Tibial nerve (tissue), 3 donors: ENCODE measurements at regions not wholly inside any gene's neighbourhood (a gene's known extent, or its start where the extent isn't known, plus 50 kb on each side); places are given as distances from the start of the nearest gene placed in this dataset.

Experiments
- POLR2A ChIP-seq, 2 donors: fragments of 450-650 bp; IDR thresholded peaks; one replicate each; pipeline ENCODE4 v1.6.1; 2017; ENCODE audit warnings: antibody characterized with exemption in 2 of 2, mild to moderate bottlenecking in 2 of 2, moderate library complexity in 2 of 2
- TF ChIP-seq, protein P1 (sequence below), 5 experiments: fragments of 200-600 bp in 3 of 5; fragments of 450-650 bp in 2 of 5; sonication (generic) in 3 of 5; IDR thresholded peaks; one replicate each; pipeline ENCODE4 v1.5.1; 2016 to 2019; ENCODE audit warnings: antibody characterized with exemption in 5 of 5, mild to moderate bottlenecking in 3 of 5, moderate library complexity in 2 of 5

DNA sequence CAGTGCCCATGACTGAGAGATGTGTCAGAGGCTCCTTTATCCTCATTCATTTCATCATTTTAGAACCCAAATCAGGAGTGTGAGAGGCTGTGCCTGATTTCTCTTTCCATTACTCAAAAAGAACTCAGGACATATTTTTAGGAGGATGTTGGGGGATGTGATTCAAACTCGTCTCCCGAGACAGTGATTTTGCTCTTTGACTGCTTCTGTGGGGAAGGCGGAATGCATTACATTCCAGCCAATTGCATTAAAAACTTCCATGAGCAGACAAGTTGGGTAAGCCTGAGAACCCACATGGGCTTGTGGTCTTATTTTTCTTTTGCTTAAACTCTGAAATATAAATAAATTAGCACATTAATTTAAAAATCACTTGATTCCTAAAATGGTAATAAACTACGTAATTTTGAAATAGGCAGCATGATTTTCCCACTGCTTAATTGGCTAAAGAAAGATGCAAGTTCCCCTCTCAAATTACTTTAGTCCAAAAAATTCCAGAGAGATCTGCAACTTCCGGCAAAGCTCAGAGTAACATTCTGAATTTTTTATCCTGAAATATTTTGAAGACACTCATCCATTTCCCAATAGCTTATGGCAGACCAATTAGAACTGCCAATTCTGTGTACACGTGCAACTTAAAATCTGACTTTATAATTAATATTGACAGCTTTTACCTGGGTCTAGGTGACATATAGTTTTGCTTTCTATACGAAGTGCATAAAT, 185.6 kb downstream of the C7orf25 start:
- TF ChIP-seq, protein P1, sequence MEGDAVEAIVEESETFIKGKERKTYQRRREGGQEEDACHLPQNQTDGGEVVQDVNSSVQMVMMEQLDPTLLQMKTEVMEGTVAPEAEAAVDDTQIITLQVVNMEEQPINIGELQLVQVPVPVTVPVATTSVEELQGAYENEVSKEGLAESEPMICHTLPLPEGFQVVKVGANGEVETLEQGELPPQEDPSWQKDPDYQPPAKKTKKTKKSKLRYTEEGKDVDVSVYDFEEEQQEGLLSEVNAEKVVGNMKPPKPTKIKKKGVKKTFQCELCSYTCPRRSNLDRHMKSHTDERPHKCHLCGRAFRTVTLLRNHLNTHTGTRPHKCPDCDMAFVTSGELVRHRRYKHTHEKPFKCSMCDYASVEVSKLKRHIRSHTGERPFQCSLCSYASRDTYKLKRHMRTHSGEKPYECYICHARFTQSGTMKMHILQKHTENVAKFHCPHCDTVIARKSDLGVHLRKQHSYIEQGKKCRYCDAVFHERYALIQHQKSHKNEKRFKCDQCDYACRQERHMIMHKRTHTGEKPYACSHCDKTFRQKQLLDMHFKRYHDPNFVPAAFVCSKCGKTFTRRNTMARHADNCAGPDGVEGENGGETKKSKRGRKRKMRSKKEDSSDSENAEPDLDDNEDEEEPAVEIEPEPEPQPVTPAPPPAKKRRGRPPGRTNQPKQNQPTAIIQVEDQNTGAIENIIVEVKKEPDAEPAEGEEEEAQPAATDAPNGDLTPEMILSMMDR (IDR thresholded peaks at IDR 0.05), result no peak
- no peak for TF ChIP-seq POLR2A (IDR thresholded peaks at IDR 0.05)
